ENCODE measurements at regions not wholly inside any gene's neighbourhood (a gene's known extent, or its start where the extent isn't known, plus 50 kb on each side); places are given as distances from the start of the nearest gene placed in this dataset.

GRCh38 chr6:18820725-18821124, 433.6 kb downstream of the RNF144B start:
- H3K27me3 ChIP-seq (ENCODE audit: low read length), result no peaks in the 10 kb centered on the region
- no peak overlapping the region for H3K4me2 ChIP-seq (ENCODE audit: low read depth, low read length, poor library complexity, severe bottlenecking)
- no peaks in the 10 kb centered on the region; the same call in 1 of the 2 replicates for H3K36me3 ChIP-seq (ENCODE audit: low read length)
- H3K9me3 ChIP-seq (ENCODE audit: insufficient read depth, low read length), result peaks cover 25% of the 10 kb centered on the region; the same call in 1 of the 2 replicates
- H3K9ac ChIP-seq (ENCODE audit: low read length), result no peak overlapping the region
- no peaks in the 10 kb centered on the region for H3F3A ChIP-seq (ENCODE audit: insufficient read depth)
- no peak overlapping the region for H2AFZ ChIP-seq (ENCODE audit: low read depth, low read length, severe bottlenecking)
- TF ChIP-seq CTCF (IDR thresholded peaks at IDR 0.05; ENCODE audit: insufficient read depth, low read length, poor library complexity, severe bottlenecking), result no peak
- TF ChIP-seq EZH2phosphoT487 (conservative IDR thresholded peaks at IDR 0.05; ENCODE audit: low read length), result no peak
- H3K4me3 ChIP-seq (ENCODE audit: insufficient read depth, low read length, poor library complexity, severe bottlenecking), result no peak overlapping the region
- H3K79me2 ChIP-seq (ENCODE audit: insufficient read depth, low read length), result no peaks in the 10 kb centered on the region
- no peaks in the 10 kb centered on the region for H3K9me2 ChIP-seq (replicated peaks; ENCODE audit: insufficient read depth, low read length)
- H4K20me1 ChIP-seq (ENCODE audit: low read depth, low read length), result no peaks in the 10 kb centered on the region
- H3K27ac ChIP-seq (ENCODE audit: low read depth, low read length), result no peak overlapping the region

- Histone ChIP-seq H3K27ac (ENCODE audit: low read depth, low read length) (no peak overlapping the region), H3K9me2 (replicated peaks; ENCODE audit: insufficient read depth, low read length) (no peaks in the 10 kb centered on the region), H3K79me2 (ENCODE audit: insufficient read depth, low read length) (no peaks in the 10 kb centered on the region), H3K9me3 (ENCODE audit: insufficient read depth, low read length) (peaks cover 27% of the 10 kb centered on the region; the same call in 1 of the 2 replicates), H3K9ac (ENCODE audit: low read length) (no peak overlapping the region), H3K4me2 (ENCODE audit: low read depth, low read length, poor library complexity, severe bottlenecking) (no peak overlapping the region), H3K4me3 (ENCODE audit: insufficient read depth, low read length, poor library complexity, severe bottlenecking) (no peak overlapping the region), H3K36me3 (ENCODE audit: low read length) (no peaks in the 10 kb centered on the region; the same call in 1 of the 2 replicates), H3K27me3 (ENCODE audit: low read length) (no peaks in the 10 kb centered on the region), H4K20me1 (ENCODE audit: low read depth, low read length) (no peaks in the 10 kb centered on the region), H2AFZ (ENCODE audit: low read depth, low read length, severe bottlenecking) (no peak overlapping the region), H3F3A (ENCODE audit: insufficient read depth) (no peaks in the 10 kb centered on the region)
- TF ChIP-seq CTCF (IDR thresholded peaks at IDR 0.05; ENCODE audit: insufficient read depth, low read length, poor library complexity, severe bottlenecking), result peak; percentile 95
- TF ChIP-seq EZH2phosphoT487 (conservative IDR thresholded peaks at IDR 0.05; ENCODE audit: low read length), result no peak
Observed at GRCh38 chr6:18823782-18824386, 436.7 kb downstream of the RNF144B start.

GRCh38 chr6:18829272-18829870, 442.2 kb downstream of the RNF144B start:
- Histone ChIP-seq H3K9me3 (ENCODE audit: insufficient read depth, low read length) (peaks cover 12% of the 10 kb centered on the region; the same call in 1 of the 2 replicates), H3K9me2 (replicated peaks; ENCODE audit: insufficient read depth, low read length) (no peaks in the 10 kb centered on the region), H3K4me3 (ENCODE audit: insufficient read depth, low read length, poor library complexity, severe bottlenecking) (no peak overlapping the region), H2AFZ (ENCODE audit: low read depth, low read length, severe bottlenecking) (no peak overlapping the region), H3K4me2 (ENCODE audit: low read depth, low read length, poor library complexity, severe bottlenecking) (no peak overlapping the region), H3K9ac (ENCODE audit: low read length) (no peak overlapping the region), H4K20me1 (ENCODE audit: low read depth, low read length) (no peaks in the 10 kb centered on the region), H3K79me2 (ENCODE audit: insufficient read depth, low read length) (no peaks in the 10 kb centered on the region), H3F3A (ENCODE audit: insufficient read depth) (no peaks in the 10 kb centered on the region), H3K27me3 (ENCODE audit: low read length) (no peaks in the 10 kb centered on the region), H3K36me3 (ENCODE audit: low read length) (no peaks in the 10 kb centered on the region), H3K27ac (ENCODE audit: low read depth, low read length) (no peak overlapping the region)
- TF ChIP-seq CTCF (IDR thresholded peaks at IDR 0.05; ENCODE audit: insufficient read depth, low read length, poor library complexity, severe bottlenecking), result no peak
- TF ChIP-seq EZH2phosphoT487 (conservative IDR thresholded peaks at IDR 0.05; ENCODE audit: low read length), result no peak
